NT2/D1 (cell line): ENCODE measurements at regions not wholly inside any gene's neighbourhood (a gene's known extent, or its start where the extent isn't known, plus 50 kb on each side); places are given as distances from the start of the nearest gene placed in this dataset.

ENCODE experiments used
- DNase-seq: peaks from one replicate; pipeline ENCODE4 v3.0.0-alpha.2; 2011; ENCODE audit warnings: low read depth, low spot score
- H3K27me3 ChIP-seq: 2 replicates; pipeline ENCODE4 v1.6.0; 2011; ENCODE audit warnings: mild to moderate bottlenecking; ENCODE audit not compliant: insufficient read length, insufficient read depth
- H3K36me3 ChIP-seq: 2 replicates; pipeline ENCODE4 v1.6.1; 2011; ENCODE audit warnings: mild to moderate bottlenecking, low read length, mixed read lengths; ENCODE audit not compliant: insufficient read depth, insufficient read length
- H3K4me1 ChIP-seq: 2 replicates; pipeline ENCODE4 v1.5.1; 2011; ENCODE audit not compliant: insufficient read depth, insufficient read length
- H3K4me3 ChIP-seq: 2 replicates; pipeline ENCODE4 v1.5.1; 2011; ENCODE audit warnings: low read depth; ENCODE audit not compliant: insufficient read length
- H3K9ac ChIP-seq: 2 replicates; pipeline ENCODE4 v1.6.0; 2011; ENCODE audit warnings: low read depth; ENCODE audit not compliant: insufficient read length
- H3K9me3 ChIP-seq: 2 replicates; pipeline ENCODE4 v1.5.1; 2011; ENCODE audit warnings: mild to moderate bottlenecking, low read length; ENCODE audit not compliant: insufficient read depth
- SUZ12 ChIP-seq: IDR thresholded peaks from 2 replicates; pipeline ENCODE4 v1.6.1; 2011; ENCODE audit not compliant: insufficient read length, insufficient read depth; ENCODE audit errors: extremely low read depth
- YY1 ChIP-seq: IDR thresholded peaks from 2 replicates; pipeline ENCODE4 v1.6.1; 2011; ENCODE audit not compliant: insufficient read length, insufficient read depth
- ZNF274 ChIP-seq: IDR thresholded peaks from 2 replicates; pipeline ENCODE4 v1.6.1; 2011; ENCODE audit warnings: mild to moderate bottlenecking, low read depth, low read length

GRCh38 chr6:11961923-11962322, 50.2 kb upstream of the HIVEP1 start:
- TF ChIP-seq ZNF274: no peak
- TF ChIP-seq YY1: no peak
- no peak for TF ChIP-seq SUZ12
- H3K36me3 ChIP-seq: no peaks in the 10 kb centered on the region

DNA sequence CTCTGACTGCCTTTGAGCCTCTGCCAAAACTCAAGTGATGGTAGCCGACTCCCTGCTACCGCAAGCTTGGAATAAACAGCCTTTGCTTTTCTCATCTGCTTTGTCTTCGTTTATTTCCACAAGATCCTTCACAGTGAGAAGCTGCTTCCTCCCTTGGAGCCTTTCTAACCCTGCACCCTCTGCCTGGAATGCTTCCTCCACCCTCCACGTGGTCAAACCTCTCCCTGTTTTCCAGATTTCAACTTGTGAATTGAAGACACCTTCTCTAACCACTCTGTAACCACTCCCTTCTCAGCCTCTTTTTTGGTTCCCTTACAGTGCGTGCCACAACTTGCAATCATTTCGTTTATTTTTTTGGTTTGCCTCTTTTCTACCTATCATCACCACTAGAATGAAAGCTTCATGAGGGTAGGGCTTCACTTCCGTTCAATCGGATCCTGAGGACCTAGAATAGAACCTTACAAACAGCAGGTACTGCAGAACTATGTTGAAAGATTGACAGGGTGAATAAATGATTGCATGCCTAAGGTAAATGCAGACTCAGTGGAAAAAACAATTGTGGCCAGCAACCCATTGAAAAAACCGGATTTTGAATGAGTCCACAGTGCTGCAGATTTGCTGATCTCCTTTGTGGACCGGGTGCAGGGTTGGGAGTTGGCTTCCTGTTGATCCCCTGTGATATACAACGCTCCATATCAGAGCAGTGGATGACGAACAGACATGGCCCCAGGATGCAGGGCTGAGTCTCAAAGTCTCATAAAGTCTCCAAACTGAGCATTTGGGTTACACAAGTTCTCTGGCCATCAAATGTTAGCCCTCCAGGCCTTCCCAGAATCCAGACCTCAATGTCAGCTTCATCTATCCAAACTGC, 51.0 kb upstream of the HIVEP1 start:
- no peak overlapping the region for H3K4me3 ChIP-seq
- H3K36me3 ChIP-seq: no peaks in the 10 kb centered on the region
- TF ChIP-seq YY1: no peak
- TF ChIP-seq ZNF274: no peak
- TF ChIP-seq SUZ12: no peak
- no peaks in the 10 kb centered on the region for H3K27me3 ChIP-seq
- peaks cover 3% of the 10 kb centered on the region; the same call in 1 of the 2 replicates for H3K9me3 ChIP-seq
- DNase-seq: no peak
- no peaks in the 10 kb centered on the region for H3K4me1 ChIP-seq
- no peak overlapping the region for H3K9ac ChIP-seq

More at GRCh38 chr6:11961923-11962322, 50.2 kb upstream of the HIVEP1 start:
- Histone ChIP-seq H3K27me3 (no peaks in the 10 kb centered on the region), H3K4me3 (no peak overlapping the region), H3K9me3 (no peaks in the 10 kb centered on the region), H3K9ac (no peak overlapping the region), H3K4me1 (no peaks in the 10 kb centered on the region)
- no peak for DNase-seq

DNA sequence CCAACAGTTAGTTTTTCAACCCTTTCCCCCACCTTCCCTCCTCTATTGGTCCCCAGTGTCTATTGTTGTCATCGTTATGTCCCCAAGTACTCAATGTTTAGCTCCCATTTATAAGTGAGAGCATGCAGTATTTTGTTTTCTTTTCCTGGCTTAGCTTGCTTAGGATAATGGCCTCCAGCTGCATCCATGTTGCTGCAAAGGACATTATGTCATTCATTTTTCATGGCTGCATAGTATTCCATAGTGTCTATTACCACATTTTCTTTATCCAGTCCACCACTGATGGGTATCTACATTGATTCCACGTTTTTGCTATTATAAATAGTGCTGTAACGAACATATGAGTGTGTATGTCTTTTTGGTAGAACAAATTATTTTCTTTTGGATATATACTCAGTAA, 55.3 kb upstream of the HIVEP1 start:
- DNase-seq: no peak
- no peak overlapping the region for H3K9ac ChIP-seq
- H3K9me3 ChIP-seq: peaks cover 3% of the 10 kb centered on the region; the same call in 1 of the 2 replicates
- H3K36me3 ChIP-seq: no peaks in the 10 kb centered on the region
- H3K27me3 ChIP-seq: no peaks in the 10 kb centered on the region
- TF ChIP-seq YY1: no peak
- no peak for TF ChIP-seq ZNF274
- no peak for TF ChIP-seq SUZ12
- no peaks in the 10 kb centered on the region for H3K4me1 ChIP-seq
- H3K4me3 ChIP-seq: no peak overlapping the region

- H3K9ac ChIP-seq: no peak overlapping the region
- peaks cover 3% of the 10 kb centered on the region; the same call in 1 of the 2 replicates for H3K9me3 ChIP-seq
- H3K27me3 ChIP-seq: no peaks in the 10 kb centered on the region
- no peaks in the 10 kb centered on the region for H3K4me1 ChIP-seq
- TF ChIP-seq ZNF274 (no peak), SUZ12 (no peak), YY1 (no peak)
- H3K4me3 ChIP-seq: no peak overlapping the region
- DNase-seq: no peak
- no peaks in the 10 kb centered on the region for H3K36me3 ChIP-seq
These were observed 58.5 kb upstream of the HIVEP1 start for GRCh38 chr6:11953641-11954040.

- Histone ChIP-seq H3K4me3 (no peak overlapping the region), H3K27me3 (no peaks in the 10 kb centered on the region), H3K9me3 (peaks cover 3% of the 10 kb centered on the region; the same call in 1 of the 2 replicates), H3K36me3 (no peaks in the 10 kb centered on the region), H3K9ac (no peak overlapping the region), H3K4me1 (no peaks in the 10 kb centered on the region)
- TF ChIP-seq YY1 (no peak), SUZ12 (no peak), ZNF274 (no peak)
- DNase-seq: no peak
These were observed 59.8 kb upstream of the HIVEP1 start for GRCh38 chr6:11952316-11952715.

DNA sequence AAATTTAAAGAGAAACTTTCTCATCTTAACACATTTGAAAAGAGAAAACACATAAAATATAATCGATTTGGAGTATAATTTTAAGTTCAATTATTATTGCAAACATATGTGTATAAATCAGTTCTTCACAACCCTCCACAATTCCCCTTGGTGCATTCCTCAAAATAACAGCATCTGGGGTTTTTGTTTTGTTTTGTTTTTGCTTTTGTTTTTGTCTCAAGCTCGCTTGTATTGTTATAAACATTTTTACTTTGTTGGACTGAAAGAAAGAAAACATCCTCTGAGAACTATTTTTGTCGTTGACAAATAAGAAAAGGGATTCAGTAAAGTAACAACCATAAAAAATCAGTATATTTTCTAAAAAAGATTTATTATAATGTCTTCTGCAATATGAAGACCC, 60.2 kb upstream of the HIVEP1 start:
- no peaks in the 10 kb centered on the region for H3K36me3 ChIP-seq
- no peak for TF ChIP-seq YY1
- TF ChIP-seq SUZ12: no peak
- TF ChIP-seq ZNF274: no peak
- no peaks in the 10 kb centered on the region for H3K27me3 ChIP-seq
- H3K4me1 ChIP-seq: no peaks in the 10 kb centered on the region
- DNase-seq: no peak
- no peak overlapping the region for H3K9ac ChIP-seq
- H3K9me3 ChIP-seq: peaks cover 3% of the 10 kb centered on the region; the same call in 1 of the 2 replicates
- H3K4me3 ChIP-seq: no peak overlapping the region

DNA sequence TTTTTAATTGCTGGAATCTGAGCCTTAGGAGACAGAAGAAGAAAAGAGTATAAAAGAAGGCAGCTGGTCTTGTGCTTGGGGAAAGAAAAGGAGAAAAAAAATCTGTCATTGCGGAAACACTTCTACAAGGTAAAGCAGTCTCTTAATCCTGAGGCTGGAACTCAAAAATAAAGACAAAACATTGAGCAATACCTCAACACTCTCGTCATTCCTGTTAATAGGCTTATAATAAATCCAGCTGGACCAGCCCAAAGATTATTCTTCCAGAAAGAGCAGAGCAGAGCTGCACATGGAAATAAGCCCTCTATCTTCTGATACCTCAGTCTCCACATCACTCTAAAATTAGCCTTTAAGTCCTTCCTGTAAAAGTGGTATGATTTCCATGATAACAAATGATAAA, 62.0 kb upstream of the HIVEP1 start:
- no peak for TF ChIP-seq YY1
- no peak for TF ChIP-seq SUZ12
- TF ChIP-seq ZNF274: no peak
- Histone ChIP-seq H3K9ac (no peak overlapping the region), H3K4me1 (no peaks in the 10 kb centered on the region), H3K9me3 (no peaks in the 10 kb centered on the region), H3K4me3 (no peak overlapping the region), H3K27me3 (no peaks in the 10 kb centered on the region), H3K36me3 (no peaks in the 10 kb centered on the region)
- DNase-seq: no peak
